DMS53 treated with DMSO at 0.1 percent for 48 hours (cell line): ENCODE measurements at regions not wholly inside any gene's neighbourhood (a gene's known extent, or its start where the extent isn't known, plus 50 kb on each side); places are given as distances from the start of the nearest gene placed in this dataset.

Source experiments
- DNase-seq: peaks from one replicate; lab custom pipeline; 2025; ENCODE audit not compliant: unreplicated experiment; lab: John Stamatoyannopoulos, UW

GRCh38 chrX:145630806-145631435, 186.7 kb upstream of the SLITRK2 start:
- no peak for DNase-seq

- no peak for DNase-seq
Observed at GRCh38 chrX:145631461-145631951, 186.1 kb upstream of the SLITRK2 start.

GRCh38 chrX:145654486-145654885, 163.1 kb upstream of the SLITRK2 start:
- DNase-seq, result no peak

GRCh38 chrX:145673841-145674240, 143.8 kb upstream of the SLITRK2 start:
- no peak for DNase-seq

- DNase-seq, result no peak
Observed at GRCh38 chrX:145677109-145677817, 140.4 kb upstream of the SLITRK2 start.

GRCh38 chrX:145682518-145683298, 134.9 kb upstream of the SLITRK2 start:
- no peak for DNase-seq

- DNase-seq, result no peak
Observed at GRCh38 chrX:145687146-145687545, 130.5 kb upstream of the SLITRK2 start.

- no peak for DNase-seq
Observed at GRCh38 chrX:145687707-145688106, 129.9 kb upstream of the SLITRK2 start.

GRCh38 chrX:145694048-145694447, 123.6 kb upstream of the SLITRK2 start:
- DNase-seq, result no peak

- no peak for DNase-seq
Observed at GRCh38 chrX:145715641-145716138, 101.9 kb upstream of the SLITRK2 start.

- no peak for DNase-seq
Observed at GRCh38 chrX:145716226-145716625, 101.4 kb upstream of the SLITRK2 start.

- no peak for DNase-seq
Observed at GRCh38 chrX:145727476-145727875, 90.2 kb upstream of the SLITRK2 start.

- DNase-seq, result no peak
Observed at GRCh38 chrX:145729635-145730034, 88.0 kb upstream of the SLITRK2 start.

- no peak for DNase-seq
Observed at GRCh38 chrX:145735036-145735435, 82.6 kb upstream of the SLITRK2 start.

- no peak for DNase-seq
Observed at GRCh38 chrX:145751943-145752342, 65.7 kb upstream of the SLITRK2 start.
